Nephron progenitor cell (in vitro differentiated cells): ENCODE measurements at regions not wholly inside any gene's neighbourhood (a gene's known extent, or its start where the extent isn't known, plus 50 kb on each side); places are given as distances from the start of the nearest gene placed in this dataset.
"Not testable (repeated sequence)": the region's sequence is repeated elsewhere in the genome, so short reads cannot be mapped to it uniquely, and the experiment has no call there.

Experiments used
- DNase-seq: peaks from one replicate; pipeline ENCODE4 v3.0.0; 2021
- H3K27ac Mint-ChIP-seq: 2 replicates; pipeline ENCODE4 v1.8.0; 2021; ENCODE audit warnings: mild to moderate bottlenecking, moderate library complexity, mixed read lengths
- H3K27me3 Mint-ChIP-seq: 2 replicates; pipeline ENCODE4 v1.8.0; 2021; ENCODE audit warnings: mild to moderate bottlenecking, low read depth, mixed read lengths; ENCODE audit not compliant: poor library complexity
- H3K36me3 Mint-ChIP-seq: 2 replicates; pipeline ENCODE4 v1.8.0; 2021; ENCODE audit warnings: low read depth, mixed read lengths
- H3K4me1 Mint-ChIP-seq: 2 replicates; pipeline ENCODE4 v1.8.0; 2021; ENCODE audit warnings: mixed read lengths
- H3K4me3 Mint-ChIP-seq: 2 replicates; pipeline ENCODE4 v1.8.0; 2021; ENCODE audit warnings: mild to moderate bottlenecking, moderate library complexity, mixed read lengths
- H3K9me3 Mint-ChIP-seq: 2 replicates; pipeline ENCODE4 v1.8.0; 2021; ENCODE audit warnings: mild to moderate bottlenecking, moderate library complexity, mixed read lengths
- CTCF ChIP-seq: fragments of 200-600 bp; sonication (generic); IDR thresholded peaks from 2 replicates; pipeline ENCODE4 v1.5.0; 2021; ENCODE audit warnings: antibody characterized with exemption

DNA sequence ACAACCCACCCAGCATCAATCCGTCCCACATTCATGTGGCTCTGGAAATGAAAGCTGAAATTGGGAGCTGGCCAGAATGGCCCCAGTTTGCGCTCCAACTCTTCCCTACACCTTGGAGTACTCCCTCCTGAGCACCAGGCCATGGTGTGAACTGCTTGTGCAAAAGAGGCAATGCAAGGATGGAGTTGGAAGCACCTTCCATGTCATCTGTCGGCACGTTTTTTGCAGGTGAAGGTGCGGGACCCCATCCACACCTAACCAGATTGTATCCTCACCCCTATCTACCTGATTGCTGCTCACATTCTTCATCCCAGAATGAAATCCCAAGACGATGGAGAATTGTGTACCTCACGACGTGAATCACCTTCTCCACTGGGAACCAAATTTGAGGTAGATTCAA, 136.6 kb upstream of the WSB1 start:
- peaks cover 4% of the 10 kb centered on the region for H3K27me3 Mint-ChIP-seq
- DNase-seq, result no peak
- H3K9me3 Mint-ChIP-seq, result peaks cover 76% of the 10 kb centered on the region
- no peaks in the 10 kb centered on the region for H3K36me3 Mint-ChIP-seq
- no peak overlapping the region for H3K27ac Mint-ChIP-seq
- no peak for TF ChIP-seq CTCF
- no peak overlapping the region for H3K4me3 Mint-ChIP-seq
- H3K4me1 Mint-ChIP-seq, result no peaks in the 10 kb centered on the region

- no peak for TF ChIP-seq CTCF
- no peak for DNase-seq
- peaks cover 74% of the 10 kb centered on the region for H3K9me3 Mint-ChIP-seq
- H3K36me3 Mint-ChIP-seq, result no peaks in the 10 kb centered on the region
- H3K4me1 Mint-ChIP-seq, result no peaks in the 10 kb centered on the region
- H3K27me3 Mint-ChIP-seq, result peaks cover 2% of the 10 kb centered on the region
- no peak overlapping the region for H3K27ac Mint-ChIP-seq
- no peak overlapping the region for H3K4me3 Mint-ChIP-seq
Measured at GRCh38 chr17:27157898-27158297, 136.0 kb upstream of the WSB1 start.

DNA sequence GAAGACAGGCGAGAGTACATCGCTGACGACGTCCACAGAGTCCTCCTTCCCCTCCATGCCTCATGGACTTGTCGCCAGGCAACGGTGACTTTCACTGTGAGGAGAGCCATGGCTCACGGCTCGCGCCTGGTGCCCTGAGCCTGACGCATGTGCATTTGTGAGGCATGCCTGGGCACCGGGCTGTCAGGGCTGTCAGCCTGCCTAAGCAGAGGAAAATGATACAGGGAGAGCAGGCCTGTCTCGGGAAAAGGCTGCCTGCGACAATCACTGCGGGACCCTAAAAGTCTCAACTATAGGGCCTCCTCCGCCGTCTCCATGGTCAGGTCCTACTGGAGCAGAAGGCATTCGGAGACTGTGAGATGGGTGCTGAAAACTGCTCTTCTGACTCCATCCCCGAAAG, 135.5 kb upstream of the WSB1 start:
- Mint-ChIP-seq H3K27ac (no peak overlapping the region), H3K36me3 (no peaks in the 10 kb centered on the region), H3K4me1 (no peaks in the 10 kb centered on the region), H3K4me3 (no peak overlapping the region), H3K9me3 (peaks cover 72% of the 10 kb centered on the region), H3K27me3 (no peaks in the 10 kb centered on the region)
- DNase-seq, result no peak
- TF ChIP-seq CTCF, result no peak

- Mint-ChIP-seq H3K4me1 (no peaks in the 10 kb centered on the region), H3K36me3 (no peaks in the 10 kb centered on the region), H3K27ac (no peak overlapping the region), H3K9me3 (peaks cover 27% of the 10 kb centered on the region), H3K27me3 (no peaks in the 10 kb centered on the region), H3K4me3 (no peak overlapping the region)
- no peak for TF ChIP-seq CTCF
- DNase-seq, result no peak
Measured at GRCh38 chr17:27180322-27180721, 113.6 kb upstream of the WSB1 start.

DNA sequence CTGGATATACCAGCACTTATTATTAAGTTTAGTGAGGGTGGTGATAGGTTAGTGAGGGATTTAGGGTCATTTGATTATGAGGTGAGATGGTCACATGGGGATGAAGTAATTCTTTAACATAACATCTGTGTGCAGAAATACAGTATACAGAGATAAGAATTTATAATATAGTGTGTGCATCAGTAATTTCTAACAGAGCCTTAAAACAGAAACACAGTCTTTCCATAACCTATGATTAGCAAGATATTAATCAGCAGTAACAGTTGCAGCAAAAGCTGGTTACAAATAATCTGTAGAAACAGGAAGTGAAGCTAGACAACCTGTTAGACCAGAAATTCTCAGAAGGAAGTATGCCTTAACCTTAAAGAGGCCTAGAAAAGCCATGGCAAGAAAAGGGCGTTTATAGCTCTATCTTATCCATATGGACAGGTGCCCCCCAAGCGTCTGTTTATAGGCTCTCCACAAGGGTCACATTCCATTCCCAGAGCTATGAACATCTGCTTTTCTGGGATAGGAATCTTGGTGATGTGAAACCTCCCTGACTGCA, 112.5 kb upstream of the WSB1 start:
- H3K27me3 Mint-ChIP-seq, DNase-seq, H3K4me1 Mint-ChIP-seq, H3K27ac Mint-ChIP-seq, H3K4me3 Mint-ChIP-seq, H3K36me3 Mint-ChIP-seq: not testable (repeated sequence)
- peaks cover 37% of the 10 kb centered on the region for H3K9me3 Mint-ChIP-seq

DNA sequence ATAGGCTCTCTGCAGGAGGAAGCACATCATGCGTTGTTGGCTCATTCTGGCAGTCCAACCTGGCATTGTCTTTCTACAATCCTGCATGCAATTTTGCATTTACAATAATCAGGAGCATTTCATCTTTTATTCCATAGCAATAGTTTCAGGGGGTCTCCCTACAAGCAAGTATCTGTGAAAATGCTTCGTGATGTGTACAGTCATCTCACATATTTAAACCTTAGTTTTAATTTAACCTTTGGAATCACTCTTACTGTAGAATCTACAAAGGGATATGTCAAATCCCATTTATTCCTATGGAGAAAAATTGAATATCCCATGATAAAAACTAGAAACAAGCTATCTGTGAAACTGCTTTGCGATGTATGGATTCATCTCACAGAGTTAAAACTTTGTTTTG, 112.0 kb upstream of the WSB1 start:
- no peak for TF ChIP-seq CTCF
- H3K27me3 Mint-ChIP-seq, result no peaks in the 10 kb centered on the region
- H3K4me3 Mint-ChIP-seq, result no peak overlapping the region
- no peaks in the 10 kb centered on the region for H3K4me1 Mint-ChIP-seq
- H3K9me3 Mint-ChIP-seq, result peaks cover 37% of the 10 kb centered on the region
- no peak overlapping the region for H3K27ac Mint-ChIP-seq
- H3K36me3 Mint-ChIP-seq, result no peaks in the 10 kb centered on the region
- no peak for DNase-seq

DNA sequence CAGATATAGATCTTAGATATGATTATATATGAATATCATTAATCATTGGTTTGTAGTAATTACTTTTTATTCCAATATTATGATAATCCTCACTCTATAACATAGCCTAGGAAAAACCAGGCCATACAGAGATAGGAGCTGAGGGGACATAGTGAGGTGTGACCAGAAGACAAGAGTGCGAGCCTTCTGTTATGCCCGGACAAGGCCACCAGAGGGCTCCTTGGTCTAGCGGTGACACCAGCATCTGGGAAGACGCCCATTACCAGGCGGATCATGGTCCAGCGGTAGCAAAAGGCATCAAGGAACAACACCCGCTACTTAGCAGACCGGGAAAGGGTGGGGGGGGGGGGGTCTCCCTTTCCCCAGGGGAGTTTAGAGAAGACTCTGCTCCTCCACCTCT, 96.4 kb upstream of the WSB1 start:
- H3K4me1 Mint-ChIP-seq, H3K36me3 Mint-ChIP-seq, H3K4me3 Mint-ChIP-seq, H3K27me3 Mint-ChIP-seq, H3K27ac Mint-ChIP-seq: not testable (repeated sequence)
- DNase-seq, result peak; percentile 12
- peaks cover 51% of the 10 kb centered on the region for H3K9me3 Mint-ChIP-seq
